ENCODE measurements at regions not wholly inside any gene's neighbourhood (a gene's known extent, or its start where the extent isn't known, plus 50 kb on each side); places are given as distances from the start of the nearest gene placed in this dataset.
"Not testable (repeated sequence)": the region's sequence is repeated elsewhere in the genome, so short reads cannot be mapped to it uniquely, and the experiment has no call there.

DNA sequence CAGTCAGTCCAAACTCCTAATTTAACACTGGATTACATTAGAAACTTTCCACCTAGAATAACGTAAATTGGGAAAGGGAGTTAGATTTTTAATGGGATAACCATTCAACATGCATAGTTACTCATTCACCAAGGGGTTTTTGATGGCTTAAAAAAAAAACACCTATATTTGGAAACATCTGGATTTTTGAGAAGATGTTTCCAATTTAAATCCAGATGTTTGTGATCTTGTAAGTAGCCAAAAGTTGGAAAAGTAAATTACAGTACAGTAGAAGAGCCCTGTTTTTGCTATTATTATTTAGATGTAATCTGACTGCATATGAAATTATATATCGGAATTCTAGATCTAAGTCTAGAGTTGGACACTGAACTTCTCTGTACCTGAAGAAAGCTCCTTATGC, 478.2 kb downstream of the CD83 start:
- WGBS, 3 donors, result 92 to 98% (median 93%) methylated on average over 2 of the region's 2 CpGs
- Histone ChIP-seq H3K27me3 (no peaks in the 10 kb centered on the region), H3K9me3 (no peaks in the 10 kb centered on the region), H3K4me1 (ENCODE audit: insufficient read depth) (no peaks in the 10 kb centered on the region), H3K27ac (no peak overlapping the region), H3K4me3 (no peak overlapping the region), H3K36me3 (no peaks in the 10 kb centered on the region)
- DNase-seq, result no peak
- intact Hi-C loops (cut with DNase I), result no loop called here
- TF ChIP-seq, protein P1, sequence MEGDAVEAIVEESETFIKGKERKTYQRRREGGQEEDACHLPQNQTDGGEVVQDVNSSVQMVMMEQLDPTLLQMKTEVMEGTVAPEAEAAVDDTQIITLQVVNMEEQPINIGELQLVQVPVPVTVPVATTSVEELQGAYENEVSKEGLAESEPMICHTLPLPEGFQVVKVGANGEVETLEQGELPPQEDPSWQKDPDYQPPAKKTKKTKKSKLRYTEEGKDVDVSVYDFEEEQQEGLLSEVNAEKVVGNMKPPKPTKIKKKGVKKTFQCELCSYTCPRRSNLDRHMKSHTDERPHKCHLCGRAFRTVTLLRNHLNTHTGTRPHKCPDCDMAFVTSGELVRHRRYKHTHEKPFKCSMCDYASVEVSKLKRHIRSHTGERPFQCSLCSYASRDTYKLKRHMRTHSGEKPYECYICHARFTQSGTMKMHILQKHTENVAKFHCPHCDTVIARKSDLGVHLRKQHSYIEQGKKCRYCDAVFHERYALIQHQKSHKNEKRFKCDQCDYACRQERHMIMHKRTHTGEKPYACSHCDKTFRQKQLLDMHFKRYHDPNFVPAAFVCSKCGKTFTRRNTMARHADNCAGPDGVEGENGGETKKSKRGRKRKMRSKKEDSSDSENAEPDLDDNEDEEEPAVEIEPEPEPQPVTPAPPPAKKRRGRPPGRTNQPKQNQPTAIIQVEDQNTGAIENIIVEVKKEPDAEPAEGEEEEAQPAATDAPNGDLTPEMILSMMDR (IDR thresholded peaks at IDR 0.05), result no peak
- no peak for TF ChIP-seq EP300 (IDR thresholded peaks at IDR 0.05)
- no peak for TF ChIP-seq POLR2A (IDR thresholded peaks at IDR 0.05)

DNA sequence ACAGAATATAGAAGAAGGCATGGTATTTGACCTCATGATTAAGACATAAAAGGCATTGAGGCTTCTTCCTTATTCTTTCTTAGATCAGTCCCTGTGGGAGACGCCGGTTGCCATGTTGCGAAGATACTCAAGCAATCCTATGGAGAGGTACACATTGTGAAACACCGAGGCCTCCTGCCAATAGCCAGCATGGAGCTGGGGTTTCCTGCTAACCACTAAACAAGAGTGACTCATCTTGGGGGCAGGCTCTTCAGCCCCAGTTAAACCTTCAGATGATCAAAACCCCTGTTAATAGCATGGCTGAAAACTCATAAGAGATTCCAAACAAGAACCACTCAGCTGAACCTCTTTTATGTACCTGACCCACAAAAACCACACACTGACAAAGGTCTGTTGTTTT, 478.8 kb downstream of the CD83 start:
- Histone ChIP-seq H3K27ac (no peak overlapping the region), H3K36me3 (no peaks in the 10 kb centered on the region), H3K9me3 (no peaks in the 10 kb centered on the region), H3K27me3 (no peaks in the 10 kb centered on the region), H3K4me3 (no peak overlapping the region), H3K4me1 (ENCODE audit: insufficient read depth) (no peaks in the 10 kb centered on the region)
- DNase-seq, result no peak
- TF ChIP-seq EP300 (IDR thresholded peaks at IDR 0.05), result no peak
- TF ChIP-seq POLR2A (IDR thresholded peaks at IDR 0.05), result no peak
- TF ChIP-seq, protein P1 (IDR thresholded peaks at IDR 0.05), result no peak
- intact Hi-C loops (cut with DNase I), result no loop called here
- WGBS, 3 donors, result 93 to 97% (median 95%) methylated on average over 4 of the region's 4 CpGs

GRCh38 chr6:14597090-14597489, 479.5 kb downstream of the CD83 start:
- DNase-seq, result no peak
- WGBS, 3 donors, result 71 to 74% (median 74%) methylated on average over 4 of the region's 4 CpGs
- no peaks in the 10 kb centered on the region for H3K9me3 ChIP-seq
- H3K4me1 ChIP-seq (ENCODE audit: insufficient read depth), result no peaks in the 10 kb centered on the region
- H3K27me3 ChIP-seq, result no peaks in the 10 kb centered on the region
- H3K27ac ChIP-seq, result no peak overlapping the region
- no peak overlapping the region for H3K4me3 ChIP-seq
- intact Hi-C loops (cut with DNase I), result no loop called here
- H3K36me3 ChIP-seq, result no peaks in the 10 kb centered on the region
- TF ChIP-seq POLR2A (IDR thresholded peaks at IDR 0.05) (no peak), EP300 (IDR thresholded peaks at IDR 0.05) (no peak)

GRCh38 chr6:14598017-14598864, 480.7 kb downstream of the CD83 start:
- no peak overlapping the region for H3K4me3 ChIP-seq
- no peak overlapping the region for H3K27ac ChIP-seq
- WGBS, 3 donors, result 81 to 90% (median 87%) methylated on average over 6 of the region's 6 CpGs
- H3K4me1 ChIP-seq (ENCODE audit: insufficient read depth), result no peaks in the 10 kb centered on the region
- no peaks in the 10 kb centered on the region for H3K27me3 ChIP-seq
- H3K36me3 ChIP-seq, result no peaks in the 10 kb centered on the region
- TF ChIP-seq, protein P1 (IDR thresholded peaks at IDR 0.05), result no peak
- TF ChIP-seq EP300 (IDR thresholded peaks at IDR 0.05), result no peak
- TF ChIP-seq POLR2A (IDR thresholded peaks at IDR 0.05), result no peak
- no peaks in the 10 kb centered on the region for H3K9me3 ChIP-seq
- no peak for DNase-seq
- intact Hi-C loops (cut with DNase I), result no loop called here

DNA sequence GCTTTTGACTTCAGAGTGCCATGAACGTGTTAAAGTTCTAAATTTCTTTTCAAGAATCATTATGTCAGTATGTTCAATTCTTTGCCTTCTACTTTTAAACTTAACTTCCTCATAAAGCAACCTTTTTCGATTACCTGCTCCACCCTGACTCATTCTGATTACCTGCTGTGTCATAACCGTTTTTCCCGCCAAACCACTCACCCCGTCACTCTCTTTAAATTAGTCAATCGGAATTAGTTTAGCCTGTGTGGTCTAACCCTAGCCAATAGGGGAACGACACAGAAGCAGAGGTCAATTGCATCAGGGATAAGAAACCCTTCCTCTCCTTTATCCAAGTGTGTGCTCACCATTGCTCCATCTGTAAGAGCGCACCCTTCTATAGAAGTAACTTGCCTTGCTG, 482.7 kb downstream of the CD83 start:
- H3K4me3 ChIP-seq; H3K4me1 ChIP-seq (ENCODE audit: insufficient read depth); intact Hi-C loops (cut with DNase I); H3K27me3 ChIP-seq; H3K27ac ChIP-seq; H3K9me3 ChIP-seq; DNase-seq; H3K36me3 ChIP-seq: not testable (repeated sequence)
- 95 to 97% (median 97%) methylated on average over 8 of the region's 8 CpGs for WGBS, 3 donors
